HEK293T (cell line): ENCODE measurements at regions not wholly inside any gene's neighbourhood (a gene's known extent, or its start where the extent isn't known, plus 50 kb on each side); places are given as distances from the start of the nearest gene placed in this dataset.

Experiments
- CTCF ChIA-PET: fragments of 350-600 bp; formaldehyde crosslinking; extraction: SDS; loops from one replicate; lab custom pipeline; 2021; ENCODE audit warnings: antibody characterized with exemption, inconsistent platforms; lab: Yijun Ruan, JAX
- POLR2A ChIA-PET: fragments of 350-600 bp; formaldehyde crosslinking; extraction: SDS; loops from one replicate; lab custom pipeline; 2020; ENCODE audit warnings: antibody characterized with exemption, inconsistent platforms; lab: Yijun Ruan, JAX
- DNase-seq: peaks from one replicate; pipeline ENCODE4 v3.0.0; 2012; ENCODE audit warnings: mixed read lengths; ENCODE audit errors: extremely low spot score
- ARNT ChIP-seq: fragments of 450-650 bp; IDR thresholded peaks from 2 replicates; pipeline ENCODE4 v1.6.1; 2017; ENCODE audit warnings: mild to moderate bottlenecking
- BHLHE40 ChIP-seq: fragments of 450-650 bp; IDR thresholded peaks from 2 replicates; pipeline ENCODE4 v1.6.1; 2016; ENCODE audit warnings: mild to moderate bottlenecking, moderate library complexity, borderline replicate concordance
- CTBP1 ChIP-seq: fragments of 450-650 bp; IDR thresholded peaks from 2 replicates; pipeline ENCODE4 v1.6.1; 2016; ENCODE audit warnings: borderline replicate concordance
- ELF4 ChIP-seq: fragments of 450-650 bp; IDR thresholded peaks from 2 replicates; pipeline ENCODE4 v1.6.1; 2017; ENCODE audit warnings: antibody characterized with exemption
- FOXA1 ChIP-seq: fragments of 450-650 bp; IDR thresholded peaks from 2 replicates; pipeline ENCODE4 v1.6.1; 2016; ENCODE audit warnings: mild to moderate bottlenecking
- FOXK2 ChIP-seq: fragments of 450-650 bp; IDR thresholded peaks from 2 replicates; pipeline ENCODE4 v1.6.1; 2016; ENCODE audit warnings: mild to moderate bottlenecking
- FOXM1 ChIP-seq: fragments of 450-650 bp; IDR thresholded peaks from 2 replicates; pipeline ENCODE4 v1.6.1; 2017; ENCODE audit warnings: mild to moderate bottlenecking, borderline replicate concordance
- HDGF ChIP-seq: fragments of 450-650 bp; IDR thresholded peaks from 2 replicates; pipeline ENCODE4 v1.6.1; 2017; ENCODE audit warnings: antibody characterized with exemption, borderline replicate concordance
- L3MBTL2 ChIP-seq: fragments of 450-650 bp; conservative IDR thresholded peaks from 2 replicates; pipeline ENCODE4 v1.6.1; 2016; ENCODE audit warnings: mild to moderate bottlenecking
- LEF1 ChIP-seq: fragments of 450-650 bp; IDR thresholded peaks from 2 replicates; pipeline ENCODE4 v1.6.1; 2017; ENCODE audit warnings: mild to moderate bottlenecking, borderline replicate concordance
- NFRKB ChIP-seq: fragments of 450-650 bp; IDR thresholded peaks from 2 replicates; pipeline ENCODE4 v1.6.1; 2016; ENCODE audit warnings: mild to moderate bottlenecking, moderate library complexity
- SP1 ChIP-seq: fragments of 450-650 bp; IDR thresholded peaks from 2 replicates; pipeline ENCODE4 v1.6.1; 2017
- SUZ12 ChIP-seq: fragments of 450-650 bp; IDR thresholded peaks from 2 replicates; pipeline ENCODE4 v1.6.1; 2016; ENCODE audit warnings: mild to moderate bottlenecking
- TARDBP ChIP-seq: fragments of 450-650 bp; IDR thresholded peaks from 2 replicates; pipeline ENCODE4 v1.6.1; 2016
- ZNF384 ChIP-seq: fragments of 450-650 bp; IDR thresholded peaks from 2 replicates; pipeline ENCODE4 v1.6.1; 2016
- TF ChIP-seq, protein P1 (sequence below): fragments of 450-650 bp; IDR thresholded peaks from 2 replicates; pipeline ENCODE4 v1.6.1; 2016

DNA sequence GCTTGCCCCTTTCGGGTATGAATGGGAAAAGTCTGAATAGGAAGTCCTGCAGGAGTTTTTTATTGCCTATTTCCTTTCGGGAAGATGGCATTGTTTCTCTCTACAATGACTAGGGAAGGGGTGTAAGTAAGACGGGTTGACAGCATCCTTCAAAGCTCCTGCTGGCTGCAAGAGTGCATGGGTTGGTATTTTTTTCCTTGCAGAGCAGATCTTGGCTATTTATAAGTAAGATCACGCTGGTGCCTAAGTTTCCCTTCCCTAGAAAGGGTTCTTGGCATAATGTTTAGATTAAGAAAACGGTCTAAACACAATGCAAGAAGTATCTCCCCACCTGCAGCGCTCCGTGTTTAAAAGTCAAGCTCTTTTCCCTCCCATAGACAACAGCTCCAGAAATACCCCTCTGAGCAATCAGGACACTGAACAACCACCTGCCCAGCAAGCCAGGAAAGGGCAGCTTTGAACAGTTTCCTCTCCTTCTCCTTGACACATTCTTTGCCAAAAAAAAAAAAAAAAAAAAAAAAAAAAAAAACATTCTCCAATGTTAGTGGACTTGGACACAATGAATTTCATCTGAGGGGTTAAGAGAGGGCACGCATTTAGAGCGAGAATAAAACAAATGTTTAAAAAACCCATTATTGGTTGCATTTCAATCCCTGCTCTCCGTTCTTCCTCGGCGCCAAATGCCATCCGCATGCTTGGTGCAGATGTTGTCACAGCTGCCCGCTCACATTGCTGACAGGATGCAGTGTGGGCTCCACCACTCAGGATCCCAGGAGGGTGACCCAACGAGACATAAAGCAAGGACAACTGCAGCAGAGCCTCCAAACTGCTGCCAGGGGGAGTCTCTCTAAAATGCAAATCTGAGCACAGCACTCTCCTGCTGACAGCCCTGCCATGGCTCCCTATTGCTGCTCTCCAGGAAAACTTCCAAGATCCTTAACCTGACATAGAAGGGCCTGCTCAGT is 427.4 kb upstream of the MGMT start:
- TF ChIP-seq, protein P1, sequence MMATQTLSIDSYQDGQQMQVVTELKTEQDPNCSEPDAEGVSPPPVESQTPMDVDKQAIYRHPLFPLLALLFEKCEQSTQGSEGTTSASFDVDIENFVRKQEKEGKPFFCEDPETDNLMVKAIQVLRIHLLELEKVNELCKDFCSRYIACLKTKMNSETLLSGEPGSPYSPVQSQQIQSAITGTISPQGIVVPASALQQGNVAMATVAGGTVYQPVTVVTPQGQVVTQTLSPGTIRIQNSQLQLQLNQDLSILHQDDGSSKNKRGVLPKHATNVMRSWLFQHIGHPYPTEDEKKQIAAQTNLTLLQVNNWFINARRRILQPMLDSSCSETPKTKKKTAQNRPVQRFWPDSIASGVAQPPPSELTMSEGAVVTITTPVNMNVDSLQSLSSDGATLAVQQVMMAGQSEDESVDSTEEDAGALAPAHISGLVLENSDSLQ = no peak
- TF ChIP-seq NFRKB (no peak), FOXK2 (no peak), FOXA1 (no peak), LEF1 (no peak), TARDBP (no peak), BHLHE40 (no peak), ELF4 (no peak), SUZ12 (no peak), HDGF (no peak), ZNF384 (no peak), FOXM1 (no peak), ARNT (no peak)
- ChIA-PET POLR2A (no interaction called here), CTCF (no interaction called here)
- no peak for DNase-seq

DNA sequence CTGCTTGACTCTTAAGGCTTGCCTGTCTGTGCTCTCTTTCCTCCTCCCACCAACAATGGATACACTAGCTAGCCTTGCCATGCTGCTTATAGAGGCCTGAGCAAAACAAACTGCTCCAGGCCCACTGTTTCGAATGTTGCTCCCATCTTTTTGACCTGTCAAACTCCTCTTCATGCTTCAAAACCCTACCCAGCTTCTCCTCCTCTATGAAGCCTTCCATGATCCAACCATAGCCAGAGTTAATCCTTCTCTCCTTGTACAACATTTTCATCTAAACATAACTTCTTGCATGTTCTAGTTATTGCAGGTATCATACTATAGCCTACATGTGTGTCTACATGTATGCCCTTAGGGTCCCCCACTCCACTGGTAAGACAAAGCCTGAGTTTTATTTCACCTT is 426.7 kb upstream of the MGMT start:
- no peak for TF ChIP-seq FOXA1
- ChIA-PET POLR2A (no interaction called here), CTCF (no interaction called here)
- DNase-seq = no peak

DNA sequence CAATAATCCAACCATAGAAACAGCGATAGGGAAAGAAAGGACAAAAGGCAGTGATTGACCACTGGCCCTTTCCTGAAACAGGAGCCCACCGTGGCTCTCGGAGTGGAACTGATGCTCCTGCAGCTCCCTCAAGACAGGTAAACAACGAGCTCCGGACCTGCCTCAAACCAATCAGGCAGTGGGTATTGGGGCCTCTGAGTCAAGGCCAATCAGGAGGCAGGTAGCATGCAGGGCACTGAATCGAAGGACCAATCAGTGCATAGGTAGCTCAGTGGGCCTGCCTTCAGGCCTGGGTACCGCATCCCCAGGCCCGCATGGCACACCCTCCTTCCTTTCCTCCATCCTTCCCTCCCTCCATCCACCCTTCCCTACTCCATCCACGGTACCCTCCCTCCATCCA is 425.1 kb upstream of the MGMT start:
- no peak for DNase-seq
- POLR2A ChIA-PET = no interaction called here
- no peak for TF ChIP-seq BHLHE40
- no peak for TF ChIP-seq LEF1
- TF ChIP-seq FOXA1 = no peak
- CTCF ChIA-PET = no interaction called here

DNA sequence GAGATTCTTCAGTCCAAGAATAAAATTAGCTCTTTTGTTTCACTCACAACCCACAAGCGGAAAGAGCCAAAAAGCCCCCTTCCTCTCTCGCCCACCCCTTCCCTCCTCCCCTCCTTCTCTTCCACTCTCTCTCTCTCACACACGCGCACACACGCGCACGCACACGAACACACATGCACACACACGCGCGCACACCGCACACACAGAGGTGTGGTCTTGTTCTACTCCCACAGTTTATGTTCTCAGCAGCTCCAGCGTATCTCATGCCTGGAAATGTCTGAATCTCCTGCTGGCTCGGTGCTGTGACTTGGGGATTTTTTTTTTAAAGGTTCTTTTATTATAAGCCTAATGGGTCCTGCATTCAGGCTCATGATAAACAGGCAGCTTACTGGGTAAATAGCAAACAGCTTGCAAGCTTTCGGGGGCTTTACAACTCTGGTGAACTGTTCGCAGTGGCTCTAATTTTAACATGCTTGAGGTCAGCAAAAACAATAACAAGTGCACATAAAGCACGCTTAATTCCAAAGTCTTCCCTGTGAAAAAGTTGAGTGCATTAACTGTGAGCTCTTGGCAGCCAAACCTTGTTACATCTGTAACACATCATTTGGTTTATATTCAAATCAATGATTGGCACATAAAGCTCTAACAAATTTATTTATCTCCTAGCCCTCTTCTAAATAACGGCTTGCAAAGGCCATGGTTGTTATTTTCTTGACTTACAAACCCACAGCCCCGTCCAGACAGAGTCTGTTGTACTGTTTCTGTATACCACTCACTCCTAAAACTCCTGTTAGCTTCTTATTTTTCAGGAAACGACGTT is 424.1 kb upstream of the MGMT start:
- POLR2A ChIA-PET = interaction anchor here (1.2 kb wide), 1 partner anchor 14 kb away, joined by 4 read pairs; no protein-coding TSS in a partner anchor
- CTCF ChIA-PET = interaction anchor here (0.6 kb wide), 1 partner anchor 929 kb away, joined by 4 read pairs; no protein-coding TSS in a partner anchor
- no peak for DNase-seq
- no peak for TF ChIP-seq NFRKB
- no peak for TF ChIP-seq FOXA1
- TF ChIP-seq TARDBP = no peak
- no peak for TF ChIP-seq L3MBTL2
- no peak for TF ChIP-seq LEF1
- TF ChIP-seq HDGF = no peak
- TF ChIP-seq BHLHE40 = no peak
- no peak for TF ChIP-seq ARNT
- no peak for TF ChIP-seq ELF4
- TF ChIP-seq FOXM1 = no peak
- no peak for TF ChIP-seq FOXK2
- no peak for TF ChIP-seq CTBP1
- TF ChIP-seq ZNF384 = no peak
- TF ChIP-seq, protein P1 = no peak
- TF ChIP-seq SP1 = no peak
- no peak for TF ChIP-seq SUZ12

DNA sequence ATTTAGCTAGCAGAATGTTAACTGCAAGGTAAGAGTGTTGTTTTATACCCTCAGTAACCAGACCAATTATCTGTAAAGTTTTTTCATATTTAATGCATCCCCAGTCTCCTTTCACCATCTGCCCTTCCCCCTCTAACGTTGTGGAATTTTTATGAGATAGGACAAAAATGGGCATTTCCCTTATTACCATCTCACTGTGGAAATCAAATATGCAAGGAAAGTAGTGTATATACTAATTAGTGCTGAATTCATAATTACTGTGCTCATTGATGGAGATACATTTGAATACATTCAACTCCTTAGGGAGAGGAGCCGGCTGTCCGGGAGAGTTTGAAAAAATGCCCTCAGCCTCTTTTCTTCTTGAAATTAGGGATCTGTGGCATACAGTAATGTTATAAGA is 423.4 kb upstream of the MGMT start:
- no peak for TF ChIP-seq LEF1
- no peak for TF ChIP-seq TARDBP
- ChIA-PET POLR2A (interaction anchor here (1.2 kb wide), 1 partner anchor 13 kb away, joined by 4 read pairs; no protein-coding TSS in a partner anchor), CTCF (interaction anchor here (0.6 kb wide), 1 partner anchor 928 kb away, joined by 4 read pairs; no protein-coding TSS in a partner anchor)
- no peak for DNase-seq

DNA sequence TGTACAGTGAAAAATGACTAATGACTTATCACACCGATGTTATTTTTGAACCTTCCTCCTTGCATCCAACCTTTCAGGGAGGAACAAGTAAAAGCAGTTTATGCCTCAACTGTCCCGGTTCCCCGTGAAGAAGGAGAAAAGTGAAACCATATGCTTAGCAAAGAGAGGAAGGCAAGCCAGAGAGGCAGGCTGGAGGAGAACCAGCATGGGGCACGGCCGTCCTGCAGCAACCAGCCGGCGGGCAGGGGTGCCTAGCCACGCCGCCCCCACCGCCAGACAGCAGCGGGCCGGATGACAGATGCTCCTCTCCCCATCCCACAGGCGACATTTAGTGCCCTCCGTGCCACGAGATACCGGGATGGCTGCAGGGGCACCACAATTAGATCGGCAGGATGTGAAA is 421.4 kb upstream of the MGMT start:
- POLR2A ChIA-PET = no interaction called here
- CTCF ChIA-PET = no interaction called here
- no peak for DNase-seq

More for the DNA sequence above, 421.4 kb upstream of the MGMT start:
- TF ChIP-seq TARDBP = no peak
- TF ChIP-seq, protein P1 = no peak
- no peak for TF ChIP-seq SP1
